HepG2 (cell line): ENCODE measurements at regions not wholly inside any gene's neighbourhood (a gene's known extent, or its start where the extent isn't known, plus 50 kb on each side); places are given as distances from the start of the nearest gene placed in this dataset.

ENCODE experiments used
- DPF2 ChIP-seq: sonication (generic); formaldehyde crosslinking; IDR thresholded peaks from 2 replicates; pipeline ENCODE4 v1.4.0; 2020; ENCODE audit warnings: mild to moderate bottlenecking, low read depth, missing genetic modification reagents, borderline replicate concordance
- MIER2 ChIP-seq: IDR thresholded peaks from 2 replicates; pipeline ENCODE4 v1.6.1; 2016; ENCODE audit warnings: missing biosample characterization, missing genetic modification reagents
- MTF1 ChIP-seq: sonication (generic); formaldehyde crosslinking; IDR thresholded peaks from 2 replicates; pipeline ENCODE4 v1.5.0; 2020; ENCODE audit warnings: missing genetic modification reagents
- NCOA1 ChIP-seq: sonication (generic); formaldehyde crosslinking; IDR thresholded peaks from 2 replicates; pipeline ENCODE4 v1.9.0; 2021; ENCODE audit warnings: missing genetic modification reagents
- PAXIP1 ChIP-seq: sonication (generic); formaldehyde crosslinking; conservative IDR thresholded peaks from 2 replicates; pipeline ENCODE4 v1.4.0; 2020; ENCODE audit warnings: mild to moderate bottlenecking, missing genetic modification reagents, moderate library complexity
- PBX3 ChIP-seq: sonication (generic); formaldehyde crosslinking; IDR thresholded peaks from 2 replicates; pipeline ENCODE4 v1.8.1; 2023; ENCODE audit warnings: missing genetic modification reagents, inconsistent platforms, borderline replicate concordance
- RFXANK ChIP-seq: IDR thresholded peaks from 2 replicates; pipeline ENCODE4 v1.6.1; 2016
- U2AF2 ChIP-seq: fragments of 200-400 bp; formaldehyde crosslinking; IDR thresholded peaks from 2 replicates; pipeline ENCODE4 v1.6.1; 2017; ENCODE audit warnings: low read depth, mild to moderate bottlenecking, low read length
- ZNF235 ChIP-seq: sonication (generic); formaldehyde crosslinking; IDR thresholded peaks from 2 replicates; pipeline ENCODE4 v1.8.1; 2023; ENCODE audit warnings: mild to moderate bottlenecking, missing genetic modification reagents, borderline replicate concordance
- ZNF264 ChIP-seq: sonication (generic); formaldehyde crosslinking; IDR thresholded peaks from 2 replicates; pipeline ENCODE4 v1.4.0; 2020; ENCODE audit warnings: missing genetic modification reagents
- ZNF282 ChIP-seq: fragments of 450-650 bp; IDR thresholded peaks from 2 replicates; pipeline ENCODE4 v1.6.1; 2018; ENCODE audit not compliant: partially characterized antibody
- ZNF772 ChIP-seq: sonication (generic); formaldehyde crosslinking; IDR thresholded peaks from 2 replicates; pipeline ENCODE4 v1.5.0; 2020; ENCODE audit warnings: mild to moderate bottlenecking, missing genetic modification reagents
- ZNF782 ChIP-seq: sonication (generic); formaldehyde crosslinking; IDR thresholded peaks from 2 replicates; pipeline ENCODE4 v1.4.0; 2020; ENCODE audit warnings: missing genetic modification reagents, mild to moderate bottlenecking, borderline replicate concordance
- TF ChIP-seq, protein P1 (sequence below): sonication (generic); formaldehyde crosslinking; IDR thresholded peaks from 2 replicates; pipeline ENCODE4 v1.9.0; 2021; ENCODE audit warnings: mild to moderate bottlenecking, missing genetic modification reagents
- TF ChIP-seq, protein P2 (sequence below): IDR thresholded peaks from 2 replicates; pipeline ENCODE4 v1.4.0; 2020; ENCODE audit warnings: mild to moderate bottlenecking, missing genetic modification reagents

DNA sequence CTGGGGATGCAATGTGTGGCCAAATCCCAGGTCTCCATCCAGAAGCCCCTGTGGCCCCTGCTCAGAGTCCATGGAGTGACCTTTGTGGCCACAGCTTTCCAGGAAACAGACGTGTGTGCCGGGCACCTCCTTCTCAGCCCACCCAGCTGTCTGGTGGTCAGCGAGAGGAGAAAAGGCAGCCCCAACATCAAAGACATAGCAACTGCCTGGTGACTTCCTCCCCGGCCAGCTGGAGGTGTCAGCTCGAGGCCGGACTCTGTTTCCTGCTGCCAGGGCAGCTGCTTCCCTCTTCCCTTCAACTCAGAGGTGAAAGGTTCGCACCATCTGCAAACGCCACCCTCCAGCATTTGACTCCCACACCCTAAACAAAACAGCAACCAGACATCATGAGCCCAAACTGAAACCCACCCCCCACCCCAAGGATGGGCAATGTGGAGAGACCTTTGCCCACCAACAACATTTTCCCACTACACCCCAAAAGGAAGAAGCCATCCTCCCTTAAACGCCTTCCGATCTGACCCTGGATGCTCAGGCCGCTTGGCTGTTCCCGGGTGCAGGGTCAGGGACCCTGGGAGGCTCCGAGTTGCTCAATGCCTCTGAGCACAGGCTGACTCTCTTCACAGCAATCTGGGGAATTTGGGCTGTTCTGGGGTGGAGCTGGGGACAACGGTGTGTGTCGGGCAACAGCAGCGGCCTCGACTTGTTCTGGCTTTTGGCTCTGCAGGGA is 162.3 kb downstream of the PSMG1 start (continued):
- TF ChIP-seq NCOA1 (0 out of 2 replicates have a peak, but pooled peaks have one; percentile 61), ZNF235 (no peak), PBX3 (CRISPR knock-in tag) (no peak), MIER2 (no peak), ZNF282 (no peak), U2AF2 (no peak), ZNF782 (CRISPR knock-in tag) (no peak), PAXIP1 (CRISPR knock-in tag) (peak; percentile 82), MTF1 (CRISPR knock-in tag) (no peak), RFXANK (no peak), ZNF264 (CRISPR knock-in tag) (no peak), DPF2 (CRISPR knock-in tag) (no peak), ZNF772 (peak; percentile 38; the same call in 1 of the 2 replicates)
- TF ChIP-seq, protein P1, sequence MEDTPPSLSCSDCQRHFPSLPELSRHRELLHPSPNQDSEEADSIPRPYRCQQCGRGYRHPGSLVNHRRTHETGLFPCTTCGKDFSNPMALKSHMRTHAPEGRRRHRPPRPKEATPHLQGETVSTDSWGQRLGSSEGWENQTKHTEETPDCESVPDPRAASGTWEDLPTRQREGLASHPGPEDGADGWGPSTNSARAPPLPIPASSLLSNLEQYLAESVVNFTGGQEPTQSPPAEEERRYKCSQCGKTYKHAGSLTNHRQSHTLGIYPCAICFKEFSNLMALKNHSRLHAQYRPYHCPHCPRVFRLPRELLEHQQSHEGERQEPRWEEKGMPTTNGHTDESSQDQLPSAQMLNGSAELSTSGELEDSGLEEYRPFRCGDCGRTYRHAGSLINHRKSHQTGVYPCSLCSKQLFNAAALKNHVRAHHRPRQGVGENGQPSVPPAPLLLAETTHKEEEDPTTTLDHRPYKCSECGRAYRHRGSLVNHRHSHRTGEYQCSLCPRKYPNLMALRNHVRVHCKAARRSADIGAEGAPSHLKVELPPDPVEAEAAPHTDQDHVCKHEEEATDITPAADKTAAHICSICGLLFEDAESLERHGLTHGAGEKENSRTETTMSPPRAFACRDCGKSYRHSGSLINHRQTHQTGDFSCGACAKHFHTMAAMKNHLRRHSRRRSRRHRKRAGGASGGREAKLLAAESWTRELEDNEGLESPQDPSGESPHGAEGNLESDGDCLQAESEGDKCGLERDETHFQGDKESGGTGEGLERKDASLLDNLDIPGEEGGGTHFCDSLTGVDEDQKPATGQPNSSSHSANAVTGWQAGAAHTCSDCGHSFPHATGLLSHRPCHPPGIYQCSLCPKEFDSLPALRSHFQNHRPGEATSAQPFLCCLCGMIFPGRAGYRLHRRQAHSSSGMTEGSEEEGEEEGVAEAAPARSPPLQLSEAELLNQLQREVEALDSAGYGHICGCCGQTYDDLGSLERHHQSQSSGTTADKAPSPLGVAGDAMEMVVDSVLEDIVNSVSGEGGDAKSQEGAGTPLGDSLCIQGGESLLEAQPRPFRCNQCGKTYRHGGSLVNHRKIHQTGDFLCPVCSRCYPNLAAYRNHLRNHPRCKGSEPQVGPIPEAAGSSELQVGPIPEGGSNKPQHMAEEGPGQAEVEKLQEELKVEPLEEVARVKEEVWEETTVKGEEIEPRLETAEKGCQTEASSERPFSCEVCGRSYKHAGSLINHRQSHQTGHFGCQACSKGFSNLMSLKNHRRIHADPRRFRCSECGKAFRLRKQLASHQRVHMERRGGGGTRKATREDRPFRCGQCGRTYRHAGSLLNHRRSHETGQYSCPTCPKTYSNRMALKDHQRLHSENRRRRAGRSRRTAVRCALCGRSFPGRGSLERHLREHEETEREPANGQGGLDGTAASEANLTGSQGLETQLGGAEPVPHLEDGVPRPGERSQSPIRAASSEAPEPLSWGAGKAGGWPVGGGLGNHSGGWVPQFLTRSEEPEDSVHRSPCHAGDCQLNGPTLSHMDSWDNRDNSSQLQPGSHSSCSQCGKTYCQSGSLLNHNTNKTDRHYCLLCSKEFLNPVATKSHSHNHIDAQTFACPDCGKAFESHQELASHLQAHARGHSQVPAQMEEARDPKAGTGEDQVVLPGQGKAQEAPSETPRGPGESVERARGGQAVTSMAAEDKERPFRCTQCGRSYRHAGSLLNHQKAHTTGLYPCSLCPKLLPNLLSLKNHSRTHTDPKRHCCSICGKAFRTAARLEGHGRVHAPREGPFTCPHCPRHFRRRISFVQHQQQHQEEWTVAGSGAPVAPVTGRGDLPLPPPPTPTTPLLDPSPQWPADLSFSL (CRISPR knock-in tag): no peak
- TF ChIP-seq, protein P2, sequence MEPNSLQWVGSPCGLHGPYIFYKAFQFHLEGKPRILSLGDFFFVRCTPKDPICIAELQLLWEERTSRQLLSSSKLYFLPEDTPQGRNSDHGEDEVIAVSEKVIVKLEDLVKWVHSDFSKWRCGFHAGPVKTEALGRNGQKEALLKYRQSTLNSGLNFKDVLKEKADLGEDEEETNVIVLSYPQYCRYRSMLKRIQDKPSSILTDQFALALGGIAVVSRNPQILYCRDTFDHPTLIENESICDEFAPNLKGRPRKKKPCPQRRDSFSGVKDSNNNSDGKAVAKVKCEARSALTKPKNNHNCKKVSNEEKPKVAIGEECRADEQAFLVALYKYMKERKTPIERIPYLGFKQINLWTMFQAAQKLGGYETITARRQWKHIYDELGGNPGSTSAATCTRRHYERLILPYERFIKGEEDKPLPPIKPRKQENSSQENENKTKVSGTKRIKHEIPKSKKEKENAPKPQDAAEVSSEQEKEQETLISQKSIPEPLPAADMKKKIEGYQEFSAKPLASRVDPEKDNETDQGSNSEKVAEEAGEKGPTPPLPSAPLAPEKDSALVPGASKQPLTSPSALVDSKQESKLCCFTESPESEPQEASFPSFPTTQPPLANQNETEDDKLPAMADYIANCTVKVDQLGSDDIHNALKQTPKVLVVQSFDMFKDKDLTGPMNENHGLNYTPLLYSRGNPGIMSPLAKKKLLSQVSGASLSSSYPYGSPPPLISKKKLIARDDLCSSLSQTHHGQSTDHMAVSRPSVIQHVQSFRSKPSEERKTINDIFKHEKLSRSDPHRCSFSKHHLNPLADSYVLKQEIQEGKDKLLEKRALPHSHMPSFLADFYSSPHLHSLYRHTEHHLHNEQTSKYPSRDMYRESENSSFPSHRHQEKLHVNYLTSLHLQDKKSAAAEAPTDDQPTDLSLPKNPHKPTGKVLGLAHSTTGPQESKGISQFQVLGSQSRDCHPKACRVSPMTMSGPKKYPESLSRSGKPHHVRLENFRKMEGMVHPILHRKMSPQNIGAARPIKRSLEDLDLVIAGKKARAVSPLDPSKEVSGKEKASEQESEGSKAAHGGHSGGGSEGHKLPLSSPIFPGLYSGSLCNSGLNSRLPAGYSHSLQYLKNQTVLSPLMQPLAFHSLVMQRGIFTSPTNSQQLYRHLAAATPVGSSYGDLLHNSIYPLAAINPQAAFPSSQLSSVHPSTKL (CRISPR knock-in tag): peak; percentile 90
